ENCODE measurements at regions not wholly inside any gene's neighbourhood (a gene's known extent, or its start where the extent isn't known, plus 50 kb on each side); places are given as distances from the start of the nearest gene placed in this dataset.

DNA sequence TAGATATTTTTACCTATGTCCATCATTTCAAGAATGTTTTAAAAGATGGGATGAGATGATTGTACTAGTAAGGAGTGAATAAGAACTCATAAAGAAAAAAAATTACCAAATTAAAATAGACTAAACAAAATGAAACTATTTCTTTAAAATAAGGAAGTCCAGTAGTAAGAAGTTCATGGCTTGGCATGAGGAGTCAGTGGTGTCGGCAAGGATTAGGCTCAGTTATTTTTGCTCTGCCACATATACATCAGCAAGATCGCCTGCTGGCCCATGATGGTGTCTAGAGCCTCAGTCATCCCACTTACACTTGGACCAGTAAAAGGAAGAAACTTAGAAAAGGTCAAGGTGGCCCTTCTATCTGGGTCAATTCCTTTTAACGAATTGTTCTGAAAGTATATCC is 300.9 kb upstream of the SLC8A1 start:
- 52 to 54% methylated on average over 3 of the region's 3 CpGs for WGBS, 2 donors
- Histone ChIP-seq H3K4me3 (no peak overlapping the region), H3K9me3 (no peaks in the 10 kb centered on the region), H3K27me3 (no peaks in the 10 kb centered on the region), H3K36me3 (no peaks in the 10 kb centered on the region), H3K27ac (no peak overlapping the region), H3K4me1 (peaks cover 0 to 13% (median 0%) of the 10 kb centered on the region in 3 donors)
- TF ChIP-seq POLR2A (IDR thresholded peaks at IDR 0.05), result no peak
- TF ChIP-seq, protein P1, sequence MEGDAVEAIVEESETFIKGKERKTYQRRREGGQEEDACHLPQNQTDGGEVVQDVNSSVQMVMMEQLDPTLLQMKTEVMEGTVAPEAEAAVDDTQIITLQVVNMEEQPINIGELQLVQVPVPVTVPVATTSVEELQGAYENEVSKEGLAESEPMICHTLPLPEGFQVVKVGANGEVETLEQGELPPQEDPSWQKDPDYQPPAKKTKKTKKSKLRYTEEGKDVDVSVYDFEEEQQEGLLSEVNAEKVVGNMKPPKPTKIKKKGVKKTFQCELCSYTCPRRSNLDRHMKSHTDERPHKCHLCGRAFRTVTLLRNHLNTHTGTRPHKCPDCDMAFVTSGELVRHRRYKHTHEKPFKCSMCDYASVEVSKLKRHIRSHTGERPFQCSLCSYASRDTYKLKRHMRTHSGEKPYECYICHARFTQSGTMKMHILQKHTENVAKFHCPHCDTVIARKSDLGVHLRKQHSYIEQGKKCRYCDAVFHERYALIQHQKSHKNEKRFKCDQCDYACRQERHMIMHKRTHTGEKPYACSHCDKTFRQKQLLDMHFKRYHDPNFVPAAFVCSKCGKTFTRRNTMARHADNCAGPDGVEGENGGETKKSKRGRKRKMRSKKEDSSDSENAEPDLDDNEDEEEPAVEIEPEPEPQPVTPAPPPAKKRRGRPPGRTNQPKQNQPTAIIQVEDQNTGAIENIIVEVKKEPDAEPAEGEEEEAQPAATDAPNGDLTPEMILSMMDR (IDR thresholded peaks at IDR 0.05), result no peak
- no peak for DNase-seq
- intact Hi-C loops (cut with DNase I), result no loop called here

- Histone ChIP-seq H3K4me1 (peaks cover 0 to 24% (median 0%) of the 10 kb centered on the region in 3 donors), H3K9me3 (no peaks in the 10 kb centered on the region), H3K27ac (no peak overlapping the region), H3K27me3 (no peaks in the 10 kb centered on the region), H3K4me3 (no peak overlapping the region), H3K36me3 (no peaks in the 10 kb centered on the region)
- intact Hi-C loops (cut with DNase I), result no loop called here
- DNase-seq, result no peak
- TF ChIP-seq POLR2A (IDR thresholded peaks at IDR 0.05), result no peak
- TF ChIP-seq, protein P1 (IDR thresholded peaks at IDR 0.05), result no peak
Observed at GRCh38 chr2:40754912-40755311, 303.0 kb upstream of the SLC8A1 start.

GRCh38 chr2:40758401-40759155 is 306.7 kb upstream of the SLC8A1 start:
- TF ChIP-seq POLR2A (IDR thresholded peaks at IDR 0.05), result no peak
- TF ChIP-seq, protein P1 (IDR thresholded peaks at IDR 0.05), result no peak
- 28 to 33% methylated on average over 4 of the region's 4 CpGs for WGBS, 2 donors
- intact Hi-C loops (cut with DNase I), result no loop called here
- DNase-seq, result no peak
- Histone ChIP-seq H3K4me3 (no peak overlapping the region), H3K4me1 (peaks cover 0 to 11% (median 0%) of the 10 kb centered on the region in 3 donors), H3K36me3 (no peaks in the 10 kb centered on the region), H3K27me3 (no peaks in the 10 kb centered on the region), H3K9me3 (no peaks in the 10 kb centered on the region), H3K27ac (no peak overlapping the region)

DNA sequence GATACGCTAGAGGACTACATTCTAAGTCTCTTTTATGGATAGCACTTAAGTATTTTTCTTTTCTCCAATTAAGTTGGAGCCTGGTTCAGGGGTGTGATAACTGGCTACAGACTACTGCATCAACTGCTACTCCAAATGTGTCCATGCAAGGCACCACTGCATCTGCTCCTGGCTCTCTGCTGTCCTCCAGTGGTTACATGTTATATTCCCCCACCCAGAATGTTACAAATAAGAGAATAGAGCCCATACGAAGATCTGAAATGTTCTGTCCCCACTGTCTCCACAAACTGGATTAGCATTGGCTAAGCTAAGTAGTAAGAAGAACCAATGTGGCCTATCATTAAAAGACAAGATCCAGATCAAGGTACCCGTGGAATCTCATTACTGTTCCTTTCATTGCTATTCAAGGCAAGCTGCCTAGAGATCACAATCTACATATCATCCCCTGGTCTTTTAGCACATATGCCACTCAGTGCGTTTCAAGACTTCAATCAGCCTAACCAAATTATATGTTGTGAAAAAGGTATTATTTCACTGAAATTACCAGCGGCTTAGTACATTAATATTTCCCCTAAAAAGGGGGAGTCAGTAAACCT is 308.3 kb upstream of the SLC8A1 start:
- no peak overlapping the region for H3K27ac ChIP-seq
- peaks cover 0 to 11% (median 0%) of the 10 kb centered on the region in 3 donors for H3K4me1 ChIP-seq
- 46 to 51% methylated on average over 5 of the region's 5 CpGs for WGBS, 2 donors
- no peak for DNase-seq
- H3K36me3 ChIP-seq, result no peaks in the 10 kb centered on the region
- TF ChIP-seq POLR2A (IDR thresholded peaks at IDR 0.05), result no peak
- TF ChIP-seq, protein P1 (IDR thresholded peaks at IDR 0.05), result peak; percentile 32 to 85 (median 66)
- H3K9me3 ChIP-seq, result no peaks in the 10 kb centered on the region
- intact Hi-C loops (cut with DNase I), result no loop called here
- H3K27me3 ChIP-seq, result no peaks in the 10 kb centered on the region
- H3K4me3 ChIP-seq, result no peak overlapping the region

- no peaks in the 10 kb centered on the region for H3K4me1 ChIP-seq
- H3K4me3 ChIP-seq, result no peak overlapping the region
- no peaks in the 10 kb centered on the region for H3K9me3 ChIP-seq
- WGBS, 2 donors, result 64 to 90% methylated on average over 2 of the region's 2 CpGs
- intact Hi-C loops (cut with DNase I), result no loop called here
- no peak for DNase-seq
- H3K36me3 ChIP-seq, result no peaks in the 10 kb centered on the region
- no peaks in the 10 kb centered on the region for H3K27me3 ChIP-seq
- no peak overlapping the region for H3K27ac ChIP-seq
- no peak for TF ChIP-seq POLR2A (IDR thresholded peaks at IDR 0.05)
- TF ChIP-seq, protein P1 (IDR thresholded peaks at IDR 0.05), result no peak
Observed at GRCh38 chr2:40773291-40773690, 321.4 kb upstream of the SLC8A1 start.

Data from esophagus squamous epithelium (tissue), 5 donors.